Suprapubic skin (tissue), 4 donors: ENCODE measurements at regions not wholly inside any gene's neighbourhood (a gene's known extent, or its start where the extent isn't known, plus 50 kb on each side); places are given as distances from the start of the nearest gene placed in this dataset.

Source experiments
- DNase-seq, 2 donors: peaks; one replicate each; pipeline ENCODE4 v3.0.0-alpha.2; 2019; ENCODE audit warnings: low spot score in 2 of 2
- H3K27ac ChIP-seq: fragments of 200-600 bp; sonication (generic); one replicate; pipeline ENCODE4 v1.5.1; 2019
- H3K27me3 ChIP-seq: fragments of 200-600 bp; sonication (generic); one replicate; pipeline ENCODE4 v1.5.1; 2019
- H3K36me3 ChIP-seq: fragments of 200-600 bp; sonication (generic); one replicate; pipeline ENCODE4 v1.5.1; 2019
- H3K4me1 ChIP-seq: fragments of 200-600 bp; sonication (generic); one replicate; pipeline ENCODE4 v1.5.1; 2019
- H3K4me3 ChIP-seq: fragments of 200-600 bp; sonication (generic); one replicate; pipeline ENCODE4 v1.5.1; 2019; ENCODE audit warnings: mild to moderate bottlenecking
- H3K9me3 ChIP-seq: fragments of 200-600 bp; sonication (generic); one replicate; pipeline ENCODE4 v1.5.1; 2019
- EP300 ChIP-seq: sonication (generic); formaldehyde crosslinking; IDR thresholded peaks from one replicate; pipeline ENCODE4 v1.6.1; 2017; ENCODE audit warnings: antibody characterized with exemption
- POLR2A ChIP-seq, 2 donors: fragments of 450-650 bp; IDR thresholded peaks; one replicate each; pipeline ENCODE4 v1.6.1; 2017; ENCODE audit warnings: antibody characterized with exemption in 2 of 2, mild to moderate bottlenecking in 2 of 2, moderate library complexity in 2 of 2
- POLR2AphosphoS5 ChIP-seq, 3 donors: sonication (generic); formaldehyde crosslinking; IDR thresholded peaks; one replicate each; pipeline ENCODE4 v1.6.1; 2017; ENCODE audit warnings: antibody characterized with exemption in 3 of 3
- WGBS: methylation state at CpG from one replicate; pipeline ENCODE4 v1.1.5; 2018; 5-methylcytosine and 5-hydroxymethylcytosine counted together
- TF ChIP-seq, protein P1 (sequence below), 2 donors: fragments of 200-600 bp in 1 of 2; fragments of 450-650 bp in 1 of 2; sonication (generic) in 1 of 2; IDR thresholded peaks; one replicate each; pipeline ENCODE4 v1.5.1; 2016 to 2019; ENCODE audit warnings: antibody characterized with exemption in 2 of 2, mild to moderate bottlenecking in 1 of 2, moderate library complexity in 1 of 2

DNA sequence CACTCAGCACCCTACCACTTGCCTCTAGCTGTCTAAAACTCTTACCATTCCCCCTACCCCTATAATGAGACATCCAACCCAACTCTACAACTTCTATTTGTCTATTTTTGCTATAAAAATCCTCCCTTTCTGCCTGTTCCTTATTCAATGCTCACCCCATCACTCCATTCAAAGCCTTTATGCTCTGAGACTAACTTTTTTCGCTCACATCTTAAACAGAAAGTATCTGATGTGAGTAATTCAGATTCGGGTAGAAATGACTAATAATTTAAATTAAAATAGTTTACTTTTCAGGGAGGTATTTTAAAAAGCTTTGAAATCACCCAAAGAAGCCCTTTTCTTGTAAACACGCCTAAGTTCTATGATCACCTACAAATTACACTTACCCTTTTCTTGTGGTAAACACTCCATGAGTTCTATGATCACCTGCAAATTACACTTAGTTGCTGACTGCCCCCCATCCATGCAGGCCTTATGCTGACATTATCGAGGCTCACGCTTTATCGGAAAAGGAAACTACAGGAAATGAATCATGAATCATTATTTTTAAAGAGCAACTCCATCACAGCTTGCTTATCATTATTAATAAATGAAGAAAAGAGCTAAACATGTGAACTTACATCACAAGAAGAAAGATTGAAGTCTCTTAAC lies 168.7 kb upstream of the PPP1R2C start:
- TF ChIP-seq, protein P1, sequence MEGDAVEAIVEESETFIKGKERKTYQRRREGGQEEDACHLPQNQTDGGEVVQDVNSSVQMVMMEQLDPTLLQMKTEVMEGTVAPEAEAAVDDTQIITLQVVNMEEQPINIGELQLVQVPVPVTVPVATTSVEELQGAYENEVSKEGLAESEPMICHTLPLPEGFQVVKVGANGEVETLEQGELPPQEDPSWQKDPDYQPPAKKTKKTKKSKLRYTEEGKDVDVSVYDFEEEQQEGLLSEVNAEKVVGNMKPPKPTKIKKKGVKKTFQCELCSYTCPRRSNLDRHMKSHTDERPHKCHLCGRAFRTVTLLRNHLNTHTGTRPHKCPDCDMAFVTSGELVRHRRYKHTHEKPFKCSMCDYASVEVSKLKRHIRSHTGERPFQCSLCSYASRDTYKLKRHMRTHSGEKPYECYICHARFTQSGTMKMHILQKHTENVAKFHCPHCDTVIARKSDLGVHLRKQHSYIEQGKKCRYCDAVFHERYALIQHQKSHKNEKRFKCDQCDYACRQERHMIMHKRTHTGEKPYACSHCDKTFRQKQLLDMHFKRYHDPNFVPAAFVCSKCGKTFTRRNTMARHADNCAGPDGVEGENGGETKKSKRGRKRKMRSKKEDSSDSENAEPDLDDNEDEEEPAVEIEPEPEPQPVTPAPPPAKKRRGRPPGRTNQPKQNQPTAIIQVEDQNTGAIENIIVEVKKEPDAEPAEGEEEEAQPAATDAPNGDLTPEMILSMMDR (IDR thresholded peaks at IDR 0.05), result no peak
- TF ChIP-seq POLR2A (IDR thresholded peaks at IDR 0.05) (no peak), EP300 (no peak), POLR2AphosphoS5 (IDR thresholded peaks at IDR 0.05) (no peak)
- Histone ChIP-seq H3K9me3 (no peaks in the 10 kb centered on the region), H3K36me3 (no peaks in the 10 kb centered on the region), H3K27me3 (no peaks in the 10 kb centered on the region), H3K4me3 (no peak overlapping the region), H3K27ac (no peak overlapping the region), H3K4me1 (no peaks in the 10 kb centered on the region)
- 79% methylated on average over 6 of the region's 6 CpGs for WGBS
- DNase-seq, result no peak

DNA sequence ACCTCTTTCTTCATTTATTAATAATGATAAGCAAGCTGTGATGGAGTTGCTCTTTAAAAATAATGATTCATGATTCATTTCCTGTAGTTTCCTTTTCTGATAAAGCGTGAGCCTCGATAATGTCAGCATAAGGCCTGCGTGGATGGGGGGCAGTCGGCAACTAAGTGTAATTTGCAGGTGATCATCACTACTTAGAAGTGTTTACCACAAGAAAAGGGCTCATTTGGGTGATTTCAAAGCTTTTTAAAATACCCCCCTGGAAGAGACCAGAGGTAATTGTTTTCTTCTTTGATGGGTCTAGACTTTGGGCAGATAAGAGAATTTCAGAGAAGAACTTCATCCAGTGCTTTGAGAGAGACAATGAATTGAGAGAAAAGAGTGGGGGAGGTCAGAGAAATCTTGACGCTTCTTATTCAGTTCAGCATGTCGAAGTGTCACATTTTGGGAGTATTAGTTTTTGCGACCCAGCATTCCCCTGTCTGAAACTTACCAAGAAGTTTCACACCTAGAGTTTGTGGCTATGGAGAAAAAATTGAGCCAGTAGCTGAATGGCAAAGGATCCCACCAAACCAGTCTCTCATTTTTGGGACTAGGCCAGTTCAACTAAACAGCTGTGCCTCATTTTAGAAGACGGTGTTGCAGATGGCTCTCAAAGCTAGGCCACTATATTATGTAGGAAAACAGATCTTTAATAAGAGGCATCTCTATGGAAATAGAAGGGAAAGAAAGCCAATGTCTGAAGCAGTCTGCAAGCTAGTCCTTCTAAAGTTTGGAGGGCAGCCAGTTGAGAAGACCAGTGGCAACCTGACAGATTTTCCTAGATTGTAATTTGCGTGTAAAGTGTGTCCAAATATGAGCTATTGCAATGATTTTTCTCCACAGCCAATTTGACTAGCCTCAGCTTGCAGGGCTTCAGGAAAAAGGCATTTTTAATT lies 171.0 kb upstream of the PPP1R2C start:
- 31% methylated on average over 9 of the region's 9 CpGs for WGBS
- Histone ChIP-seq H3K9me3 (no peaks in the 10 kb centered on the region), H3K4me1 (no peaks in the 10 kb centered on the region), H3K4me3 (no peak overlapping the region), H3K27ac (no peak overlapping the region), H3K27me3 (no peaks in the 10 kb centered on the region), H3K36me3 (no peaks in the 10 kb centered on the region)
- DNase-seq, result no peak
- TF ChIP-seq POLR2A (IDR thresholded peaks at IDR 0.05), result no peak
- no peak for TF ChIP-seq EP300
- TF ChIP-seq POLR2AphosphoS5 (IDR thresholded peaks at IDR 0.05), result no peak
- TF ChIP-seq, protein P1 (IDR thresholded peaks at IDR 0.05), result no peak

DNA sequence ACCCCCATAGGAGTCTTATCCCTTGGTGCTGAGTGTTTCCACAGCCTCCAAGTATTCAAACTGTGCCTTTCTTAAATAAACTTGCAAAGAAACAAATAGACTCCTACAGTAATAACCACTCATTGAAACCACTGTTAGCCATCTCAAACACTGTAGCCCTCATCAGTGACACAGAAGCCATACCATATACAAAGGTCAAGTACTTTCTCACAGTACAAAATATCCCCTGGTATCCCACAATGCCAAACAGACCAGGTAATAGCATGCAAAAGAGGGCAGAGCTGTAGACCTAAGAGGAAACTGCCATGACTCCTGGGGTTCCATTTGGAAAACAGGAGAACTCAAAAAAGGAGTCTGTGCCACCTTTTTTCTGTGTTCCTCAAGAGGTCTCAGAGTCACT lies 173.8 kb upstream of the PPP1R2C start:
- H3K4me1 ChIP-seq, result no peaks in the 10 kb centered on the region
- no peaks in the 10 kb centered on the region for H3K27me3 ChIP-seq
- DNase-seq, result no peak
- no peaks in the 10 kb centered on the region for H3K9me3 ChIP-seq
- H3K4me3 ChIP-seq, result no peak overlapping the region
- H3K27ac ChIP-seq, result no peak overlapping the region
- TF ChIP-seq, protein P1 (IDR thresholded peaks at IDR 0.05), result no peak
- TF ChIP-seq POLR2AphosphoS5 (IDR thresholded peaks at IDR 0.05) (no peak), EP300 (no peak), POLR2A (IDR thresholded peaks at IDR 0.05) (no peak)
- H3K36me3 ChIP-seq, result no peaks in the 10 kb centered on the region

DNA sequence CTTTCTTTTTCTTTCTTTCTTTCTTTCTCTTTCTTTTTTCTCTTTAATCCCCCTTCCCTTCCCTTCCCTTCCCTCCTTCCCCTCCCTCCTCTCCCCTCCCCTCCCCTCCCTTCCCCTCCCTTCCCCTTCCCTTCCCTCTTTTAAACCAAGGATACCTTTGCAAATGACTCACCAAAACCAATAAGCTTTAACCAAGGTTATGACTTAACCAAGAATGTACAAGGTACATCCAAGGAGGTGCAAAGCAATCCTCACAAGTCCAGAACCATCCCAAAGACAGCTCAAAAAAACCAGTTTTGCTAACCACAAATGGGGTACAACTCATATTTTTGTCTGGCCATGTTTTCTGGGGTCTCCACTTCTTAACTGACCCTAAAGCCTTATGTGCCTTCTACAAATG lies 174.7 kb upstream of the PPP1R2C start:
- Histone ChIP-seq H3K36me3 (no peaks in the 10 kb centered on the region), H3K27ac (no peak overlapping the region), H3K4me3 (no peak overlapping the region), H3K9me3 (no peaks in the 10 kb centered on the region), H3K27me3 (no peaks in the 10 kb centered on the region), H3K4me1 (no peaks in the 10 kb centered on the region)
- TF ChIP-seq EP300 (no peak), POLR2A (IDR thresholded peaks at IDR 0.05) (no peak), POLR2AphosphoS5 (IDR thresholded peaks at IDR 0.05) (no peak)
- TF ChIP-seq, protein P1 (IDR thresholded peaks at IDR 0.05), result no peak
- no peak for DNase-seq

DNA sequence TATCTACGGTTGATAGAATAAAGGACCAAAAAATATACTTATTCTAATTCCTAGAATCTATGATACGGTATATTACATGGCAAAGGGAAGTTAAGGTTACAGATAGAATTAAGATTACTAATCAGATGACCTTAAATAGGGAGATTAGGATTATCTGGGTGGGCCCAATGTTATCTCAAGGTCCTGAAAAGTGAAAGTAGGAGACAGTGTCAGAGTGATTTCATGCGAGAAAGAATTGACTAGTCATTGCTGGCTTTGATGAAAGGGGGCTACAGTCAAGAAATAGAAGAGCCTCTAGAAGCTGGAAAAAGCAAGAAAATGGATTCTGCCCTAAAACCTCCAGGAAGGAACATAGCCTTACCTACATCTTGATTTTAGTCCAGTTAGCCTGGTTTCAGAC lies 176.9 kb upstream of the PPP1R2C start:
- WGBS, result 89% methylated on average over 3 of the region's 3 CpGs
- Histone ChIP-seq H3K4me1 (no peaks in the 10 kb centered on the region), H3K4me3 (no peak overlapping the region), H3K9me3 (no peaks in the 10 kb centered on the region), H3K27me3 (no peaks in the 10 kb centered on the region), H3K36me3 (no peaks in the 10 kb centered on the region), H3K27ac (no peak overlapping the region)
- TF ChIP-seq POLR2AphosphoS5 (IDR thresholded peaks at IDR 0.05) (no peak), POLR2A (IDR thresholded peaks at IDR 0.05) (no peak), EP300 (no peak)
- TF ChIP-seq, protein P1 (IDR thresholded peaks at IDR 0.05), result no peak
- DNase-seq, result no peak
